ENCODE measurements at regions not wholly inside any gene's neighbourhood (a gene's known extent, or its start where the extent isn't known, plus 50 kb on each side); places are given as distances from the start of the nearest gene placed in this dataset.

DNA sequence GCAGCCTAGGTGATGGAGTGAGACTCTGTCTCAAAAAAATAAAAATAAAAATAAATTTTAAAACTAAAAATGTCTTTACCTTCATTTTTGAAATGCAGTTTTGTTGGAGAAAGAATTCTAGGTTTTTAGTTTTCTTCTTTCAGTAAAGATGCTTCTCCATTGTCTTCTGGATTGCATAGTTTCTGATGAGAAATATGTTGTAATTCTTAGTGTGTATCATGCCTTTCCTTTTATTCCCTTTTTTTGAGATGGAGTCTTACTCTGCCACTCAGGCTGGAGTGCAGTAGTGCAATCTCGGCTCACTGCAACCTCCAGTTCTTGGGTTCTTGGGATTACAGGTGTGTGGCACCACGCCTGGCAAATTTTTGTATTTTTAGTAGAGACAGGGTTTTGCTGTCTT is 130.0 kb upstream of the FBXO11 start:
- no peaks in the 10 kb centered on the region for H3K79me2 ChIP-seq (replicated peaks; ENCODE audit: insufficient read depth)
- H3K27me3 ChIP-seq (ENCODE audit: insufficient read depth), result no peaks in the 10 kb centered on the region
- no peak overlapping the region for H2AFZ ChIP-seq
- no peak overlapping the region for H3K27ac ChIP-seq (ENCODE audit: low read depth)
- no peaks in the 10 kb centered on the region for H3F3A ChIP-seq (replicated peaks; ENCODE audit: low read depth)
- H3K27ac Mint-ChIP-seq, result no peak overlapping the region
- no peaks in the 10 kb centered on the region for H3K4me1 ChIP-seq (ENCODE audit: insufficient read depth)
- H3K36me3 Mint-ChIP-seq (ENCODE audit: low read depth), result peaks cover 2% of the 10 kb centered on the region; the same call in 1 of the 3 replicates
- H3K9me2 ChIP-seq (ENCODE audit: insufficient read depth), result no peaks in the 10 kb centered on the region
- H3K4me3 ChIP-seq, result no peak overlapping the region
- no peak for TF ChIP-seq NANOG (IDR thresholded peaks at IDR 0.05; ENCODE audit: borderline replicate concordance)
- TF ChIP-seq ZNF114 (CRISPR knock-in tag; IDR thresholded peaks at IDR 0.05), result no peak
- no peak for TF ChIP-seq STAT1 (IDR thresholded peaks at IDR 0.05; ENCODE audit: unreplicated experiment)
- no peaks in the 10 kb centered on the region for H4K20me1 ChIP-seq (replicated peaks; ENCODE audit: insufficient read depth)
- H3K36me3 ChIP-seq (ENCODE audit: insufficient read depth), result no peaks in the 10 kb centered on the region
- no peaks in the 10 kb centered on the region for H3K4me1 Mint-ChIP-seq
- no peak for ATAC-seq
- peaks cover 10% of the 10 kb centered on the region; the same call in 2 of the 3 replicates for H3K9me3 Mint-ChIP-seq
- no peak overlapping the region for H3K4me2 ChIP-seq
- H3K4me3 Mint-ChIP-seq, result no peak overlapping the region
- H3K27me3 Mint-ChIP-seq (ENCODE audit: insufficient read depth, low read depth, poor library complexity), result peaks cover 4% of the 10 kb centered on the region
- no peak for DNase-seq (ENCODE audit: low spot score)

DNA sequence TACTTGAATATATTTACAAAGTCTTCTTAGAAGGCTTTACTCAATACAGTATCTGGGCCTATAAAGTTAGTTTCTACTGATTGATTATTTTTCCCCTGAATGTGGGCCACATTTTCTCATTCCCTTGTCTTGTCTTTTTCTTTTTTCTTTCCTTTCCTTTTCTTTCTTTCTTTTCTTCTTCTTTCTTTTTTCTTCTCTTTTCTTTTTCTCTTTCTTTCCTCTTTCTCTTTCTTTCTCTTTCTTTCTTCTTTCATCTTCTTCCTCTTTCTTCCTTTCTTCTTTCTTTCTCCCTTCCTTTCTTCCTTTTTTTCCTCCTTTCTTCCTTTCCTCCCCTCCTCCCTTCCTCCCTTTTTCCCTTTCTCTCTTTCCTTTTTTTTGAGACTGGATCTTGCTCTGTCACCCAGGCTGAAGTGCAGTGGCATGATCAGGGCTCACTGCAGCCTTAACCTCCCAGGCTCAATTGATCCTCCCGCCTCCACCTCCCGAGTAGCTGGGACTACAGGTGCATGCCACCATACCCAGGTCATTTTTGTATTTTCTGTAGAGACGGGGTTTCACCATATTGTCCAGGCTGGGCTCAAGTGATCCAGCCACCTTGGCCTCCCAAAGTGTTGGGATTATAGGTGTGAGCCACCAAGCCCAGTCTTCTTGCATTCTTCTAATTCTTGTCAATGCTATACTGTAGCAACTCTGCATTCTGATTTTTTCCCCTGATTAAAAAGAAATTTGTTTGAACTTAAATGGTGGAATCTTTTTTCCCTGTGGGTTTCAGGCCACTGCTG is 133.1 kb upstream of the FBXO11 start:
- no peak for ATAC-seq
- no peaks in the 10 kb centered on the region for H3K36me3 ChIP-seq (ENCODE audit: insufficient read depth)
- no peaks in the 10 kb centered on the region for H3K9me2 ChIP-seq (ENCODE audit: insufficient read depth)
- H3K79me2 ChIP-seq (replicated peaks; ENCODE audit: insufficient read depth), result no peaks in the 10 kb centered on the region
- no peaks in the 10 kb centered on the region for H3F3A ChIP-seq (replicated peaks; ENCODE audit: low read depth)
- H2AFZ ChIP-seq, result no peak overlapping the region
- H3K27ac ChIP-seq (ENCODE audit: low read depth), result no peak overlapping the region
- no peak overlapping the region for H3K4me3 ChIP-seq
- no peaks in the 10 kb centered on the region for H3K4me1 ChIP-seq (ENCODE audit: insufficient read depth)
- no peak overlapping the region for H3K27ac Mint-ChIP-seq
- H3K4me3 Mint-ChIP-seq, result no peak overlapping the region
- no peak for DNase-seq (ENCODE audit: low spot score)
- H3K4me1 Mint-ChIP-seq, result no peaks in the 10 kb centered on the region; the same call in 2 of the 3 replicates
- no peaks in the 10 kb centered on the region for H4K20me1 ChIP-seq (replicated peaks; ENCODE audit: insufficient read depth)
- H3K27me3 Mint-ChIP-seq (ENCODE audit: insufficient read depth, low read depth, poor library complexity), result peaks cover 4% of the 10 kb centered on the region
- H3K9me3 Mint-ChIP-seq, result peaks cover 10% of the 10 kb centered on the region; the same call in 2 of the 3 replicates
- peaks cover 2% of the 10 kb centered on the region; the same call in 1 of the 3 replicates for H3K36me3 Mint-ChIP-seq (ENCODE audit: low read depth)
- H3K4me2 ChIP-seq, result no peak overlapping the region
- H3K27me3 ChIP-seq (ENCODE audit: insufficient read depth), result no peaks in the 10 kb centered on the region
- TF ChIP-seq EZH2phosphoT487 (IDR thresholded peaks at IDR 0.05; ENCODE audit: unreplicated experiment) (no peak), CTCF (conservative IDR thresholded peaks at IDR 0.05; ENCODE audit: low read depth in 2 of 2) (no peak), ZNF114 (CRISPR knock-in tag; IDR thresholded peaks at IDR 0.05) (no peak), REST (IDR thresholded peaks at IDR 0.05; ENCODE audit: unreplicated experiment) (no peak), NANOG (IDR thresholded peaks at IDR 0.05; ENCODE audit: borderline replicate concordance) (no peak), JUNB (IDR thresholded peaks at IDR 0.05; ENCODE audit: unreplicated experiment) (no peak), CREB1 (CRISPR knock-in tag; IDR thresholded peaks at IDR 0.05; ENCODE audit: low read depth) (no peak)
- TF ChIP-seq, protein P1, sequence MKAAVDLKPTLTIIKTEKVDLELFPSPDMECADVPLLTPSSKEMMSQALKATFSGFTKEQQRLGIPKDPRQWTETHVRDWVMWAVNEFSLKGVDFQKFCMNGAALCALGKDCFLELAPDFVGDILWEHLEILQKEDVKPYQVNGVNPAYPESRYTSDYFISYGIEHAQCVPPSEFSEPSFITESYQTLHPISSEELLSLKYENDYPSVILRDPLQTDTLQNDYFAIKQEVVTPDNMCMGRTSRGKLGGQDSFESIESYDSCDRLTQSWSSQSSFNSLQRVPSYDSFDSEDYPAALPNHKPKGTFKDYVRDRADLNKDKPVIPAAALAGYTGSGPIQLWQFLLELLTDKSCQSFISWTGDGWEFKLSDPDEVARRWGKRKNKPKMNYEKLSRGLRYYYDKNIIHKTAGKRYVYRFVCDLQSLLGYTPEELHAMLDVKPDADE (IDR thresholded peaks at IDR 0.05), result no peak

Data from GM23338 (cell line).